Ishikawa (cell line): ENCODE measurements at regions not wholly inside any gene's neighbourhood (a gene's known extent, or its start where the extent isn't known, plus 50 kb on each side); places are given as distances from the start of the nearest gene placed in this dataset.

Experiments used
- CEBPB ChIP-seq: IDR thresholded peaks from 2 replicates; pipeline ENCODE4 v1.6.1; 2012
- CREB1 ChIP-seq: IDR thresholded peaks from 2 replicates; pipeline ENCODE4 v1.6.1; 2012; ENCODE audit warnings: low read depth
- EGR1 ChIP-seq: IDR thresholded peaks from 2 replicates; pipeline ENCODE4 v1.6.1; 2012
- EP300 ChIP-seq: IDR thresholded peaks from 2 replicates; pipeline ENCODE4 v1.6.1; 2012; ENCODE audit warnings: borderline replicate concordance
- FOXM1 ChIP-seq: IDR thresholded peaks from 2 replicates; pipeline ENCODE4 v1.6.1; 2012; ENCODE audit warnings: low read depth, borderline replicate concordance
- NFIC ChIP-seq: IDR thresholded peaks from 2 replicates; pipeline ENCODE4 v1.6.1; 2012
- RAD21 ChIP-seq: IDR thresholded peaks from 2 replicates; pipeline ENCODE4 v1.6.1; 2012; ENCODE audit warnings: low read depth
- TAF1 ChIP-seq: IDR thresholded peaks from 2 replicates; pipeline ENCODE4 v1.6.1; 2012; ENCODE audit warnings: low read depth, mild to moderate bottlenecking
- TCF12 ChIP-seq: IDR thresholded peaks from 2 replicates; pipeline ENCODE4 v1.6.1; 2012; ENCODE audit warnings: low read depth
- YY1 ChIP-seq: IDR thresholded peaks from 2 replicates; pipeline ENCODE4 v1.6.1; 2012; ENCODE audit warnings: low read depth
- TF ChIP-seq, protein P1 (sequence below): IDR thresholded peaks from 2 replicates; pipeline ENCODE4 v1.6.1; 2012; ENCODE audit warnings: low read depth, mild to moderate bottlenecking
- TF ChIP-seq, protein P2 (sequence below): IDR thresholded peaks from 2 replicates; pipeline ENCODE4 v1.6.1; 2012

DNA sequence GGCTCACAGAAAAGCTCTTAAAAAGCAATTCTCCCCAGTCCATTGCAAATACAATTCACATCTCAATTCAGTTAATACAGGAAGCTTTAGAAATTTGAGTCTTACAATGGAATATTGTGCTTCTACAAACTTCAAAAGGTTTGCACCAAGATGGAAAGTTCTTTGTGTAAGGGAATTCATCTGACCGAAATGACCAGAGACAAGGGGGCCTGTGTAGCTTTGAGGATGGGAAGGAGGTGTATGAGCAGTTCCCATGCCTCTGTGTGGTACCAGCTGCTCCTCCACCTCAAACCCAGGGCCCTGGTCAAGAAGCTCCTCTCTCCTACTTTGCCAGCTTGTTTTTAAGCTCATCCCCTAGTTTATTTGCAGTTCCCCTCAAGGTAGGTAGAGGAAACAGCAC lies 312.8 kb upstream of the PKDCC start:
- TF ChIP-seq CREB1 (no peak), EP300 (no peak), TAF1 (no peak), RAD21 (no peak), TCF12 (no peak), YY1 (no peak), CEBPB (no peak), EGR1 (no peak), NFIC (no peak), FOXM1 (no peak)
- TF ChIP-seq, protein P1, sequence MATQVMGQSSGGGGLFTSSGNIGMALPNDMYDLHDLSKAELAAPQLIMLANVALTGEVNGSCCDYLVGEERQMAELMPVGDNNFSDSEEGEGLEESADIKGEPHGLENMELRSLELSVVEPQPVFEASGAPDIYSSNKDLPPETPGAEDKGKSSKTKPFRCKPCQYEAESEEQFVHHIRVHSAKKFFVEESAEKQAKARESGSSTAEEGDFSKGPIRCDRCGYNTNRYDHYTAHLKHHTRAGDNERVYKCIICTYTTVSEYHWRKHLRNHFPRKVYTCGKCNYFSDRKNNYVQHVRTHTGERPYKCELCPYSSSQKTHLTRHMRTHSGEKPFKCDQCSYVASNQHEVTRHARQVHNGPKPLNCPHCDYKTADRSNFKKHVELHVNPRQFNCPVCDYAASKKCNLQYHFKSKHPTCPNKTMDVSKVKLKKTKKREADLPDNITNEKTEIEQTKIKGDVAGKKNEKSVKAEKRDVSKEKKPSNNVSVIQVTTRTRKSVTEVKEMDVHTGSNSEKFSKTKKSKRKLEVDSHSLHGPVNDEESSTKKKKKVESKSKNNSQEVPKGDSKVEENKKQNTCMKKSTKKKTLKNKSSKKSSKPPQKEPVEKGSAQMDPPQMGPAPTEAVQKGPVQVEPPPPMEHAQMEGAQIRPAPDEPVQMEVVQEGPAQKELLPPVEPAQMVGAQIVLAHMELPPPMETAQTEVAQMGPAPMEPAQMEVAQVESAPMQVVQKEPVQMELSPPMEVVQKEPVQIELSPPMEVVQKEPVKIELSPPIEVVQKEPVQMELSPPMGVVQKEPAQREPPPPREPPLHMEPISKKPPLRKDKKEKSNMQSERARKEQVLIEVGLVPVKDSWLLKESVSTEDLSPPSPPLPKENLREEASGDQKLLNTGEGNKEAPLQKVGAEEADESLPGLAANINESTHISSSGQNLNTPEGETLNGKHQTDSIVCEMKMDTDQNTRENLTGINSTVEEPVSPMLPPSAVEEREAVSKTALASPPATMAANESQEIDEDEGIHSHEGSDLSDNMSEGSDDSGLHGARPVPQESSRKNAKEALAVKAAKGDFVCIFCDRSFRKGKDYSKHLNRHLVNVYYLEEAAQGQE: no peak
- TF ChIP-seq, protein P2, sequence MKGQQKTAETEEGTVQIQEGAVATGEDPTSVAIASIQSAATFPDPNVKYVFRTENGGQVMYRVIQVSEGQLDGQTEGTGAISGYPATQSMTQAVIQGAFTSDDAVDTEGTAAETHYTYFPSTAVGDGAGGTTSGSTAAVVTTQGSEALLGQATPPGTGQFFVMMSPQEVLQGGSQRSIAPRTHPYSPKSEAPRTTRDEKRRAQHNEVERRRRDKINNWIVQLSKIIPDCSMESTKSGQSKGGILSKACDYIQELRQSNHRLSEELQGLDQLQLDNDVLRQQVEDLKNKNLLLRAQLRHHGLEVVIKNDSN: no peak
